Thoracic aorta (tissue), 2 donors: ENCODE measurements at regions not wholly inside any gene's neighbourhood (a gene's known extent, or its start where the extent isn't known, plus 50 kb on each side); places are given as distances from the start of the nearest gene placed in this dataset.

Experiments used
- ATAC-seq: fragments of 150-250 bp; one replicate; pipeline ENCODE4 v1.8.0; 2017; ENCODE audit warnings: low read depth; ENCODE audit not compliant: insufficient number of reproducible peaks, low FRiP score
- DNase-seq: peaks from one replicate; pipeline ENCODE4 v3.0.0-alpha.2; 2020; ENCODE audit warnings: low spot score
- H3K27ac ChIP-seq, 2 donors: fragments of 200-600 bp; sonication (generic); 1 replicate in 1 of 2; 2 replicates in 1 of 2; pipeline ENCODE4 v1.5.1; 2016; ENCODE audit warnings: mild to moderate bottlenecking in 2 of 2, moderate library complexity in 2 of 2
- H3K27me3 ChIP-seq: fragments of 200-600 bp; sonication (generic); replicated peaks from 2 replicates; pipeline ENCODE4 v1.6.0; 2016; ENCODE audit warnings: mild to moderate bottlenecking; ENCODE audit not compliant: insufficient read depth
- H3K36me3 ChIP-seq: fragments of 200-600 bp; sonication (generic); one replicate; pipeline ENCODE4 v1.5.1; 2016
- H3K4me1 ChIP-seq, 2 donors: fragments of 200-600 bp; sonication (generic); 1 replicate in 1 of 2; 2 replicates in 1 of 2; pipeline versions ENCODE4 v1.5.1 to v1.6.0; 2016; ENCODE audit warnings: low read depth in 2 of 2, mild to moderate bottlenecking in 1 of 2; ENCODE audit not compliant: control insufficient read depth in 1 of 2
- H3K4me3 ChIP-seq: fragments of 200-600 bp; sonication (generic); 2 replicates; pipeline ENCODE4 v1.5.1; 2016; ENCODE audit warnings: mild to moderate bottlenecking
- H3K9me3 ChIP-seq: fragments of 200-600 bp; sonication (generic); 2 replicates; pipeline ENCODE4 v1.5.1; 2016
- CTCF ChIP-seq: fragments of 200-600 bp; sonication (generic); IDR thresholded peaks from one replicate; pipeline ENCODE4 v1.5.1; 2019; ENCODE audit warnings: antibody characterized with exemption

DNA sequence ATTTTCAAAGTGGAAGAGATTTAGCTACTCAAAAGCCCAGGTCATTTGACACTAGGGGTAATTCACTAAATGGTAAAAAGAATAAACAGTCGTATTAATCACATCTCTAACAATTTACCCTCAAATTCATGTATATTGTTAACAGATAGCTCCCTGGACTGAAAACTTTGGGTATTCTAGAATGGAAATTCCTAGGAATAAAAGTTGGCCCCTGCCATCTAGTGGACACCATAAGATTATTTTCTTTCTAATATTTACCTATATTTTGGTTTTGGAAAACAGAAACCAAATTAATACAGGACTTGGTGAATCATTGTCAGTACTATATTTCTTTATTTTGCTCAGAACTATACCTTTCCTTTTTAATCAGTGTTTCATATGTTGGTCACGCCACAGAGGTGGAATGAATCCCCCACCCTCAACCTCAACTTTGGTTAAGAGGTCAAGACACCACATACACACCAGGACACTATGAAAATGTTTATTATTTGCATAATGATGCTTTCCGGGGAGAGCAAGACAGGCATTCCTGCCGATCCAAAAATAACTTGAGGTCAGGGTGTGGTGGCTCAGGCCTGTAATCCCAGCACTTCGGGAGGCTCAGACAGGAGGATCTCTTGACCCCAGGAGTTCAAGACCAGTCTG is 96.2 kb upstream of the APOOL start:
- Histone ChIP-seq H3K9me3 (no peaks in the 10 kb centered on the region), H3K4me3 (no peak overlapping the region), H3K36me3 (no peaks in the 10 kb centered on the region), H3K27me3 (no peaks in the 10 kb centered on the region), H3K4me1 (peaks cover 0 to 9% of the 10 kb centered on the region in 2 donors), H3K27ac (peak overlapping the region in 1 of 2 donors; percentile 8)
- ATAC-seq (no peak), DNase-seq (no peak)
- peak; percentile 38 for TF ChIP-seq CTCF

DNA sequence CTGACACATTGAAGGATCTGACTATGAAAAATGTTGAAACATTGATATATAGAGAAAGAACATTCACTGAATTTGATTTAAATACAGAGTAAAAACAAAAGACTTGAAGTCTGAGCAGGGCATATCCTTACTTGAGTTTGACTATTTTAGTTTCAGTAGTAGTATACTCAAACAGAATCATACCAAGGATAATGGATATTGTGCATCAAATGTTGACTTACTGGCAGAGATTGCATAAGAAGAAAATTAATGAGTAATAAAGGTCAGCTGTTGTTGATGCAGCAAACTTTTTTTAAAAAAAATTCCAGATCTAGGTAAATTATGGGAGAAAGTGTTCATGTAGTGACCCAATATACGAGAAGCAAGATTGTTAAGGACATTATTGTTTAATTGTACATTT is 94.5 kb upstream of the APOOL start:
- Histone ChIP-seq H3K9me3 (no peaks in the 10 kb centered on the region), H3K27me3 (no peaks in the 10 kb centered on the region), H3K4me3 (no peak overlapping the region), H3K36me3 (no peaks in the 10 kb centered on the region), H3K4me1 (peaks cover 0 to 9% of the 10 kb centered on the region in 2 donors), H3K27ac (no peak overlapping the region)
- DNase-seq = no peak
- no peak for TF ChIP-seq CTCF
- ATAC-seq = no peak

GRCh38 chrX:84924624-84925023 is 79.1 kb upstream of the APOOL start:
- ATAC-seq = no peak
- no peak overlapping the region for H3K27ac ChIP-seq
- H3K36me3 ChIP-seq = no peaks in the 10 kb centered on the region
- H3K4me3 ChIP-seq = no peak overlapping the region
- no peaks in the 10 kb centered on the region for H3K9me3 ChIP-seq
- no peak for DNase-seq
- no peak for TF ChIP-seq CTCF
- H3K27me3 ChIP-seq = no peaks in the 10 kb centered on the region
- no peaks in the 10 kb centered on the region for H3K4me1 ChIP-seq

- H3K27me3 ChIP-seq = no peaks in the 10 kb centered on the region
- H3K9me3 ChIP-seq = no peaks in the 10 kb centered on the region
- ATAC-seq (no peak), DNase-seq (no peak)
- no peaks in the 10 kb centered on the region for H3K4me1 ChIP-seq
- TF ChIP-seq CTCF = no peak
- H3K36me3 ChIP-seq = no peaks in the 10 kb centered on the region
- H3K4me3 ChIP-seq = no peak overlapping the region
- H3K27ac ChIP-seq = no peak overlapping the region
Measured at GRCh38 chrX:84932814-84933213, 70.9 kb upstream of the APOOL start.

DNA sequence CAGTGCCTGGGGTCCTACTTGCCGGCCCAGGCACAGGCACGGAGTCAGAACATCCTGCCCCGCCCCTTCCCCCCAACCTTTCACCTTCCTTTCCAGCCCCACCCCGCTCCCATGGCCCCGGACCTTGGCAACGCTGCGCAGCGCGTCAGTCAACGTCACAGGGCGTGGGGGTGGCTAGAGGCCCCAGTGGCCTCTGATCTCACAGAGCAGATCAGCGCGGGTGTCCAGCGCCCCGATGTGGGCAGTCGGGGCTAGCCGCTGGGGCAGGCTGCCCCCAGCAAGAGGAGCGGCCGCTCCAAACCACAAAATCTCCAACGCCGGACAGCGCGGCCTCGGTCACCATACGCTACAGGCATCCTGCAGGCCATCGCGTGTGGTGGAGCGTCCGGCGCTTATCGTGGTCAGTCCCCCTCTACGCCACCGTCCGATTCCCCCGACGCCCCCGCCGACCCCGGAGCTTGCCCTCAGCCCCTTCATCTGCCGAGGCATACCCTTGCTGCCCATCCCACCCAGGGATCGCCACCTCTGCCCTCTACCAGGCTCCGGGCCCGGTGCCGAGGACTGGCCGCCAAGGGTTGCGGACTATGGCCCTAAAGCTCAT is 69.6 kb upstream of the APOOL start:
- Histone ChIP-seq H3K27me3 (no peaks in the 10 kb centered on the region), H3K4me1 (no peaks in the 10 kb centered on the region), H3K27ac (no peak overlapping the region), H3K36me3 (no peaks in the 10 kb centered on the region), H3K9me3 (no peaks in the 10 kb centered on the region), H3K4me3 (no peak overlapping the region)
- TF ChIP-seq CTCF = no peak
- no peak for DNase-seq
- ATAC-seq = no peak
